GM18867 (cell line): ENCODE measurements at regions not wholly inside any gene's neighbourhood (a gene's known extent, or its start where the extent isn't known, plus 50 kb on each side); places are given as distances from the start of the nearest gene placed in this dataset.

Source experiments
- ATAC-seq: cut with Tn5 transposase; IDR thresholded peaks from one replicate; pipeline ENCODE4 v1.9.1; 2021; ENCODE audit warnings: mild to moderate bottlenecking, moderate library complexity; ENCODE audit not compliant: unreplicated experiment

- ATAC-seq: no peak
These were observed 496.4 kb upstream of the LRRC4C start for GRCh38 chr11:41955635-41956400.

- no peak for ATAC-seq
These were observed 504.0 kb upstream of the LRRC4C start for GRCh38 chr11:41963406-41963805.

- no peak for ATAC-seq
These were observed 511.2 kb upstream of the LRRC4C start for GRCh38 chr11:41970681-41971080.

- no peak for ATAC-seq
These were observed 512.1 kb upstream of the LRRC4C start for GRCh38 chr11:41971592-41971991.

GRCh38 chr11:41978945-41979344 lies 519.5 kb upstream of the LRRC4C start:
- ATAC-seq: no peak

- no peak for ATAC-seq
These were observed 521.3 kb upstream of the LRRC4C start for GRCh38 chr11:41980741-41981140.

- ATAC-seq: no peak
These were observed 522.8 kb upstream of the LRRC4C start for GRCh38 chr11:41982276-41982675.

- no peak for ATAC-seq
These were observed 523.5 kb upstream of the LRRC4C start for GRCh38 chr11:41982975-41983374.

GRCh38 chr11:41983475-41983874 lies 524.0 kb upstream of the LRRC4C start:
- ATAC-seq: no peak

GRCh38 chr11:41984023-41984422 lies 524.6 kb upstream of the LRRC4C start:
- ATAC-seq: no peak

- ATAC-seq: no peak
These were observed 526.3 kb upstream of the LRRC4C start for GRCh38 chr11:41985799-41986198.

- no peak for ATAC-seq
These were observed 529.6 kb upstream of the LRRC4C start for GRCh38 chr11:41988951-41989572.

GRCh38 chr11:41989823-41990380 lies 530.5 kb upstream of the LRRC4C start:
- ATAC-seq: no peak

- no peak for ATAC-seq
These were observed 537.1 kb upstream of the LRRC4C start for GRCh38 chr11:41996533-41996932.

- ATAC-seq: no peak
These were observed 538.5 kb upstream of the LRRC4C start for GRCh38 chr11:41997844-41998401.

- no peak for ATAC-seq
These were observed 539.6 kb upstream of the LRRC4C start for GRCh38 chr11:41999066-41999465.

GRCh38 chr11:42003801-42004200 lies 544.3 kb upstream of the LRRC4C start:
- no peak for ATAC-seq

- no peak for ATAC-seq
These were observed 547.3 kb upstream of the LRRC4C start for GRCh38 chr11:42006766-42007165.

- ATAC-seq: no peak
These were observed 552.8 kb upstream of the LRRC4C start for GRCh38 chr11:42012271-42012670.

- ATAC-seq: no peak
These were observed 554.3 kb upstream of the LRRC4C start for GRCh38 chr11:42013656-42014201.

GRCh38 chr11:42021911-42022310 lies 562.5 kb upstream of the LRRC4C start:
- no peak for ATAC-seq

- no peak for ATAC-seq
These were observed 563.8 kb upstream of the LRRC4C start for GRCh38 chr11:42023267-42023666.
